Fibroblast of lung (primary cell): ENCODE measurements at regions not wholly inside any gene's neighbourhood (a gene's known extent, or its start where the extent isn't known, plus 50 kb on each side); places are given as distances from the start of the nearest gene placed in this dataset.

Experiments used
- EZH2 ChIP-seq: IDR thresholded peaks from 2 replicates; pipeline ENCODE4 v1.5.1; 2012; ENCODE audit warnings: low read length, control low read depth, mild to moderate bottlenecking; ENCODE audit errors: missing control alignments
- TF ChIP-seq, protein P1 (sequence below), 2 donors: IDR thresholded peaks in 1 of 2; conservative IDR thresholded peaks in 1 of 2; 1 replicate in 1 of 2; 2 replicates in 1 of 2; pipeline ENCODE4 v1.5.1; 2011 to 2012; ENCODE audit warnings: low read length in 2 of 2, control low read depth in 1 of 2, inconsistent platforms in 1 of 2, low read depth in 1 of 2, mild to moderate bottlenecking in 1 of 2

DNA sequence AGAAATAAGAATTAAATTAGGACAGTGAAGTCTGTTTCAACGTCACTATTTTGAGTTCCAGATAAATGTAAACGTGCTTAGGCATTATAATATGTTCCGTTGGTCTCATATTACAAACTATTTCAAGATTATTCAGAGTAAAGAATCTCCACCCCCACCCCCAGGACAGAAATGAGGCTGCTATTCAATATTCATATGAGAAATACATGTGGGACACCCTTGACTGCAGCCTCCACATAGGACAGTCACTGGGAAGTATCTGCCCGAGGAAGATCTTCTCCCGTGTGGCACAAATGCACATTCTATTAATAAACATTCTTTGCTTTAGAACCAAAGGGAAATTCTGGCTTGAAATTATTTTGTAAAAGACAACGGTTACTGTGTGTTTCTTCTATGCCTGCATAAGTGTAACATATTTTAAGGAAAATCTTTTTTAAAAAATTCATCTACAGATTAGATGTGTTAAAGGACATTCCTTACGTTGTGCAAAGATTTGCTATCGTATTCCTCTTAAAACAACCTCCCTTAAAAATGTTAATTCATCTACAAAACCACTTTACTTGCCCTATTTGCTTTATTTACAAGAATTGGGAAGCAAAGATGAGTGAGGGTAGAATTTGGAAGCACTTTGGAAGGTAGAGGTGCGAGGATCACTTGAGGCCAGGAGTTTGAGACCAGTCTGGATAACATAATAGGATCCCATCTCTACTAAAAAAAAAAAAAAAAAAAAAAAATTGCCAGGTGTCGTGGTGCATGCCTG lies 148.3 kb upstream of the SOX14 start:
- TF ChIP-seq, protein P1, sequence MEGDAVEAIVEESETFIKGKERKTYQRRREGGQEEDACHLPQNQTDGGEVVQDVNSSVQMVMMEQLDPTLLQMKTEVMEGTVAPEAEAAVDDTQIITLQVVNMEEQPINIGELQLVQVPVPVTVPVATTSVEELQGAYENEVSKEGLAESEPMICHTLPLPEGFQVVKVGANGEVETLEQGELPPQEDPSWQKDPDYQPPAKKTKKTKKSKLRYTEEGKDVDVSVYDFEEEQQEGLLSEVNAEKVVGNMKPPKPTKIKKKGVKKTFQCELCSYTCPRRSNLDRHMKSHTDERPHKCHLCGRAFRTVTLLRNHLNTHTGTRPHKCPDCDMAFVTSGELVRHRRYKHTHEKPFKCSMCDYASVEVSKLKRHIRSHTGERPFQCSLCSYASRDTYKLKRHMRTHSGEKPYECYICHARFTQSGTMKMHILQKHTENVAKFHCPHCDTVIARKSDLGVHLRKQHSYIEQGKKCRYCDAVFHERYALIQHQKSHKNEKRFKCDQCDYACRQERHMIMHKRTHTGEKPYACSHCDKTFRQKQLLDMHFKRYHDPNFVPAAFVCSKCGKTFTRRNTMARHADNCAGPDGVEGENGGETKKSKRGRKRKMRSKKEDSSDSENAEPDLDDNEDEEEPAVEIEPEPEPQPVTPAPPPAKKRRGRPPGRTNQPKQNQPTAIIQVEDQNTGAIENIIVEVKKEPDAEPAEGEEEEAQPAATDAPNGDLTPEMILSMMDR (conservative IDR thresholded peaks at IDR 0.05 in 1 of 2, IDR thresholded peaks at IDR 0.05 in 1 of 2; ENCODE audit: low read depth in 1 of 2, low read length in 2 of 2), result no peak
- TF ChIP-seq EZH2, result no peak
